SK-N-SH treated with all-trans-retinoic acid at 6 μM for 48 hours (cell line): ENCODE measurements at regions not wholly inside any gene's neighbourhood (a gene's known extent, or its start where the extent isn't known, plus 50 kb on each side); places are given as distances from the start of the nearest gene placed in this dataset.

ENCODE experiments used
- ARNTL ChIP-seq: fragments of 450-650 bp; formaldehyde crosslinking; IDR thresholded peaks from 2 replicates; pipeline ENCODE4 v1.5.0; 2020; ENCODE audit warnings: low read depth, mild to moderate bottlenecking, moderate library complexity, borderline replicate concordance
- BACH2 ChIP-seq: fragments of 250-450 bp; sonication (Bioruptor Pico); IDR thresholded peaks from 2 replicates; pipeline ENCODE4 v1.9.0; 2021; ENCODE audit warnings: mild to moderate bottlenecking, borderline replicate concordance
- CREB5 ChIP-seq: fragments of 250-450 bp; sonication (Bioruptor Pico); IDR thresholded peaks from 2 replicates; pipeline ENCODE4 v1.5.1; 2020; ENCODE audit warnings: low read depth, mild to moderate bottlenecking, moderate library complexity
- PATZ1 ChIP-seq: fragments of 250-450 bp; sonication (Bioruptor Pico); IDR thresholded peaks from 2 replicates; pipeline ENCODE4 v1.8.0; 2020; ENCODE audit warnings: mild to moderate bottlenecking, moderate library complexity, borderline replicate concordance
- POU6F1 ChIP-seq: fragments of 250-450 bp; sonication (Bioruptor Pico); IDR thresholded peaks from 2 replicates; pipeline ENCODE4 v1.8.0; 2021; ENCODE audit warnings: low read depth, mild to moderate bottlenecking, moderate library complexity, borderline replicate concordance
- RARB ChIP-seq: fragments of 250-450 bp; sonication (Bioruptor Pico); IDR thresholded peaks from 2 replicates; pipeline ENCODE4 v1.8.0; 2021; ENCODE audit warnings: mild to moderate bottlenecking, moderate library complexity
- SNAI2 ChIP-seq: fragments of 250-450 bp; sonication (Bioruptor Pico); IDR thresholded peaks from 2 replicates; pipeline ENCODE4 v1.5.0; 2020; ENCODE audit warnings: mild to moderate bottlenecking, moderate library complexity
- TOX ChIP-seq: fragments of 250-450 bp; sonication (Bioruptor Pico); IDR thresholded peaks from 2 replicates; pipeline ENCODE4 v1.8.0; 2021; ENCODE audit warnings: mild to moderate bottlenecking, moderate library complexity, borderline replicate concordance
- ZNF565 ChIP-seq: fragments of 450-650 bp; formaldehyde crosslinking; conservative IDR thresholded peaks from 2 replicates; pipeline ENCODE4 v1.5.0; 2020; ENCODE audit warnings: low read depth, mild to moderate bottlenecking, moderate library complexity
- ZNF70 ChIP-seq: fragments of 450-650 bp; formaldehyde crosslinking; IDR thresholded peaks from 2 replicates; pipeline ENCODE4 v1.5.0; 2020; ENCODE audit warnings: mild to moderate bottlenecking, moderate library complexity

GRCh38 chr6:93059911-93060310 is 359.4 kb downstream of the EPHA7 start:
- no peak for TF ChIP-seq PATZ1
- no peak for TF ChIP-seq TOX
- TF ChIP-seq ARNTL = no peak
- no peak for TF ChIP-seq BACH2 (CRISPR knock-in tag)
- TF ChIP-seq POU6F1 = no peak
- TF ChIP-seq ZNF70 (CRISPR knock-in tag) = no peak
- TF ChIP-seq RARB (CRISPR knock-in tag) = no peak
- no peak for TF ChIP-seq ZNF565 (CRISPR knock-in tag)
- no peak for TF ChIP-seq CREB5 (CRISPR knock-in tag)
- TF ChIP-seq SNAI2 (CRISPR knock-in tag) = no peak
